Fibroblast of villous mesenchyme (primary cell): ENCODE measurements at regions not wholly inside any gene's neighbourhood (a gene's known extent, or its start where the extent isn't known, plus 50 kb on each side); places are given as distances from the start of the nearest gene placed in this dataset.

ENCODE experiments used
- DNase-seq: peaks from one replicate; pipeline ENCODE4 v3.0.0-alpha.2; 2010; ENCODE audit warnings: low read depth
- H3K4me3 ChIP-seq: 2 replicates; pipeline ENCODE4 v1.5.1; 2011; ENCODE audit warnings: low read depth, mild to moderate bottlenecking, low read length
- TF ChIP-seq, protein P1 (sequence below): IDR thresholded peaks from 2 replicates; pipeline ENCODE4 v1.5.1; 2012; ENCODE audit warnings: low read depth, mild to moderate bottlenecking, low read length; ENCODE audit not compliant: insufficient read depth

DNA sequence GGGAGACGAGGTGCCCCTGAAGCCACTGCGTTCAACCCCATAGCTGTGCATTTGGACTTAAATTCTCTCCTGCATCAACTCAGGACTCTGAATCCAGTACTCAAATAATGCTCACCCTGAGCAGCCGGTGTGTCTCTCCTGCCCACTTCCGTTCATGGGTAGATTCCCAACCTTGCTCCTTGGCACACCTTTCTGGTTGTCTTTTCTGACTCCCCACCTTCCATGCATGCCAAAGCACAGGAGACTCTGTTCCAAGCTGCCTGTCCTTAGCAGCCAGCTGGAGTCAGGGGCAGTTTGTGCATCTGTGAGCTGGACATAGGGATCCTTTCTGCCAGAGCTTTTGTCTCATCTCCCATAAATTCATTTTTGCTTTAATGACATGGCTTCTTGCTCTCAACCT lies 1242.5 kb downstream of the TBC1D22A start:
- TF ChIP-seq, protein P1, sequence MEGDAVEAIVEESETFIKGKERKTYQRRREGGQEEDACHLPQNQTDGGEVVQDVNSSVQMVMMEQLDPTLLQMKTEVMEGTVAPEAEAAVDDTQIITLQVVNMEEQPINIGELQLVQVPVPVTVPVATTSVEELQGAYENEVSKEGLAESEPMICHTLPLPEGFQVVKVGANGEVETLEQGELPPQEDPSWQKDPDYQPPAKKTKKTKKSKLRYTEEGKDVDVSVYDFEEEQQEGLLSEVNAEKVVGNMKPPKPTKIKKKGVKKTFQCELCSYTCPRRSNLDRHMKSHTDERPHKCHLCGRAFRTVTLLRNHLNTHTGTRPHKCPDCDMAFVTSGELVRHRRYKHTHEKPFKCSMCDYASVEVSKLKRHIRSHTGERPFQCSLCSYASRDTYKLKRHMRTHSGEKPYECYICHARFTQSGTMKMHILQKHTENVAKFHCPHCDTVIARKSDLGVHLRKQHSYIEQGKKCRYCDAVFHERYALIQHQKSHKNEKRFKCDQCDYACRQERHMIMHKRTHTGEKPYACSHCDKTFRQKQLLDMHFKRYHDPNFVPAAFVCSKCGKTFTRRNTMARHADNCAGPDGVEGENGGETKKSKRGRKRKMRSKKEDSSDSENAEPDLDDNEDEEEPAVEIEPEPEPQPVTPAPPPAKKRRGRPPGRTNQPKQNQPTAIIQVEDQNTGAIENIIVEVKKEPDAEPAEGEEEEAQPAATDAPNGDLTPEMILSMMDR: no peak
- no peak for DNase-seq
- no peak overlapping the region for H3K4me3 ChIP-seq

DNA sequence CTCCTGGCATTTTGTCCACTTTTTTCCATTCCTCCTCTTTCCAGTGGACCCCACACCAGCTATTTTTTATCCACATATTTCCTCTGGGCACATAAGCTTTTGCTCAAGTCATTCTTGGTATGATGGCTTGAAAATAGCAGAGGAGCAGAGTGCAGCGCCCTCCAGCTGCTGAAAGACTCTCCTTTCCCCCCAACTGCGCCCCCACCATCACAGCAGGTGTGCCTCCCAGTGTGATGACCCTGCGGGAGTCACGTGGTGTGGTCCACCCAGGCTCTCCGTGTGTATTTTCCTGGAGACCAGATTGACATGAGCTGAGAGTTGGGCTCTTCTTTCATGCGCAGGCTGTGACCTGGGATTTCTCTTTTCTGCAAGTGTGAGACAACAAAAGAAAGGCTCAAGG lies 1241.6 kb downstream of the TBC1D22A start:
- DNase-seq: no peak
- H3K4me3 ChIP-seq: no peak overlapping the region
- TF ChIP-seq, protein P1: no peak

DNA sequence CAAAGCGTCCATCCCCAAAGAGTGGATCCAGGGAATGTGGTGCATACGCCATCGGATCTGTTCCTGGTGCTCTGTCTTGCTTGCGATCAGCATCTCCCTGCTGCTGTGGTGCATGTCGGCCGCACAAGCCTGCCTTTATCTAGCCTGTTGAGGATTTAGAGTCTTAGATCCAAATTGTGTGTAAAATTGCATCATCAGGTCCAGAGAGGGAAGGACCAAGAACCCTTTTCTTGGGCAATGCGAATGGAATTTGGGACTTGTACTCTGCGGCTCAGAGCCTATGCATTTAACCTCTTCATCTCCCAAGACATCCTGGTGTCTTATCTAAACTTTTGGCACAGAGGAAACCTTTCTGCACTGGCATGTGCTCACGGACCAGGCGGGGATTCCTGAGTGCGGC lies 1238.7 kb downstream of the TBC1D22A start:
- DNase-seq: no peak
- H3K4me3 ChIP-seq: no peak overlapping the region
- TF ChIP-seq, protein P1: no peak

DNA sequence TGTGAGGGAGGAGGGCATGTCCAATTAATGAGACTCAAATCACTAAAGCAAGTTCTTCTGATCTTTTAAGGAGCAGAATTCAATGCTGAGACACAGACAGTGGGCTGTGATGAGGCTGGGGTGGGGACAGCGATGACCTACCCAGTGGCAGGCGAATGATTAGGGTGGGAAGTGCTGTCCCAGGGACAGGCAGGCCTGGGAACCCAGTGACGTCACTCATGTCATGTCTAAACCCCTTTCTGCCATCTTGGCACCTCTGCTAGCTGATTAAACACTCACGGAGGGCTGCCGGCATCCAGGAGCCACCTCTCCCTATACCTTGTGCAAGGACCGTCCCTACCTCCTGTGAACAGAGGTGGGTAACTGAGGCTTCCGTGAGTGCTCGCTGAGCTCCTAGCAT lies 1235.2 kb downstream of the TBC1D22A start:
- DNase-seq: no peak
- no peak overlapping the region for H3K4me3 ChIP-seq
- TF ChIP-seq, protein P1: no peak

DNA sequence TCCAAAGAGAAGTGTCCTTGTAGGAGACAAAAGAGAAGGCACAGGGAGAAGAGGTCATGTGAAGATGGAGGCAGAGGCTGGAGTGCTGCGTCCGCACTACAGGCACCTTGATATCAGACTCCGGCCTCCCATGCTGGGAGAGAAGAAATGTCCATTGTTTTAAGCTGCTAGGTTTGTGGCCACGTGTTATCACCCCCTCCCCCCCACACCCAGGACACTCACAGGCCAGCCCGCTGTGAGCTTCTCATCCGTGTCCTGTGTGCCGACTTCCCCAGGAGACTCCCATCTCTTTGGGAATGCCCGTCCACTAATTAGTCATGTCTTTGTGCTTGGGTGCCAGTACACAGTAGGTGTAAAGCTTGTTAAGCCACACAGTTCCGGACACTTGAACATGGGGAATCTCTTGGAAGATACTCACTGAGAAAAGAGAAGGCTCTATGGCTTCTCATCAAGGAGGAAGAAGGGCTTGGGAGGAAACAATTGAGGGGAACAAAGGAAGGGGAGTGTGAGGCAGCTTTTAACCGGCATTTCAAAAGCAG lies 1234.7 kb downstream of the TBC1D22A start:
- TF ChIP-seq, protein P1: no peak
- no peak overlapping the region for H3K4me3 ChIP-seq
- DNase-seq: no peak

DNA sequence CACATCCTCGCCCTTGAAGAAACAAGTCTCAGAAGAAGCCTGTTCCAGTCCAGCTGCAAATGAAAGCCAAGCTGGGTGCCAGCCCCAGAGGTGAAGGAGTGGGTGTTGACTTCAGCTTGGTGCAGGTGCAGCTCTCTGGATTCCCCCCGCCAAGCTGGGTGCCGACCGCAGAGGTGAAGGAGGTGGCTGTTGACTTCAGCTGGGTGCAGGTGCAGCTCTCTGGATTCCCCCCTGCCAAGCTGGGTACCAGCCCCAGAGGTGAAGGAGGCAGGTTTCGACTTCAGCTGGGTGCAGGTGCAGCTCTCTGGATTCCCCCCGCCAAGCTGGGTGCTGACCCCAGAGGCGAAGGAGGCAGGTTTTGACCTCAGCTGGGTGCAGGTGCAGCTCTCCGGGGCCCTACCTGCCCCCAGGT lies 1234.0 kb downstream of the TBC1D22A start:
- TF ChIP-seq, protein P1: no peak
- no peak for DNase-seq

DNA sequence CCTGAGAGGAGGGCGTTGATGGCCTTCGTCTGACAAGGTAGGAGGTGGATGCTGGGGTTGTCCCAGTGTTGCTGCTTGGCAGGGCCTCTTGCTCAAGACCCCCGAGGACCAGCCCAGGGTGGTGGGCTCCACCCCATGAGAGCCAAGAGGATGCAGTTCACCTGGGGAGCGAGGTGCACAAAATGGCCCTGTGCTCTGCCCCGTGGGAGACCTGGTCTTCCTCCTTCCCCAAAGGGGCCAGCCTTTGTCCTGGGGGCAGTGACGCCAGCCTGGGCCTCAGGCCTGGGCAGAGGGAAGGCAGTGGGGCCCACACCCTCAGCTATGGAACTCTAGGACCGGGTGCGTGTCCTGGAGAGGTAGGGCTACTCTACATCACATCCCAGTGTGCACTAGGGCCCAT lies 1233.3 kb downstream of the TBC1D22A start:
- TF ChIP-seq, protein P1: no peak
- no peak overlapping the region for H3K4me3 ChIP-seq
- DNase-seq: no peak

More for the DNA sequence above, 1234.0 kb downstream of the TBC1D22A start:
- no peak overlapping the region for H3K4me3 ChIP-seq
